ENCODE measurements at regions not wholly inside any gene's neighbourhood (a gene's known extent, or its start where the extent isn't known, plus 50 kb on each side); places are given as distances from the start of the nearest gene placed in this dataset.

GRCh38 chr15:47507221-47507985, 209.9 kb upstream of the SEMA6D start:
- H3K36me3 ChIP-seq (ENCODE audit: low read length), result no peaks in the 10 kb centered on the region
- H2AFZ ChIP-seq (ENCODE audit: low read depth, low read length, severe bottlenecking), result no peak overlapping the region
- no peaks in the 10 kb centered on the region for H3K79me2 ChIP-seq (ENCODE audit: insufficient read depth, low read length)
- H3K4me2 ChIP-seq (ENCODE audit: low read depth, low read length, poor library complexity, severe bottlenecking), result no peak overlapping the region
- no peaks in the 10 kb centered on the region for H3F3A ChIP-seq (ENCODE audit: insufficient read depth)
- H4K20me1 ChIP-seq (ENCODE audit: low read depth, low read length), result no peaks in the 10 kb centered on the region
- no peaks in the 10 kb centered on the region for H3K27me3 ChIP-seq (ENCODE audit: low read length)
- H3K9me2 ChIP-seq (replicated peaks; ENCODE audit: insufficient read depth, low read length), result no peaks in the 10 kb centered on the region
- H3K9me3 ChIP-seq (ENCODE audit: insufficient read depth, low read length), result no peaks in the 10 kb centered on the region
- no peak for TF ChIP-seq EZH2phosphoT487 (conservative IDR thresholded peaks at IDR 0.05; ENCODE audit: low read length)
- no peak for TF ChIP-seq CTCF (IDR thresholded peaks at IDR 0.05; ENCODE audit: insufficient read depth, low read length, poor library complexity, severe bottlenecking)
- H3K27ac ChIP-seq (ENCODE audit: low read depth, low read length), result no peak overlapping the region
- H3K9ac ChIP-seq (ENCODE audit: low read length), result no peak overlapping the region
- H3K4me3 ChIP-seq (ENCODE audit: insufficient read depth, low read length, poor library complexity, severe bottlenecking), result no peak overlapping the region

- no peak overlapping the region for H3K4me2 ChIP-seq (ENCODE audit: low read depth, low read length, poor library complexity, severe bottlenecking)
- no peaks in the 10 kb centered on the region for H3K9me2 ChIP-seq (replicated peaks; ENCODE audit: insufficient read depth, low read length)
- no peaks in the 10 kb centered on the region for H3F3A ChIP-seq (ENCODE audit: insufficient read depth)
- TF ChIP-seq EZH2phosphoT487 (conservative IDR thresholded peaks at IDR 0.05; ENCODE audit: low read length) (no peak), CTCF (IDR thresholded peaks at IDR 0.05; ENCODE audit: insufficient read depth, low read length, poor library complexity, severe bottlenecking) (no peak)
- no peaks in the 10 kb centered on the region for H3K9me3 ChIP-seq (ENCODE audit: insufficient read depth, low read length)
- no peaks in the 10 kb centered on the region for H3K36me3 ChIP-seq (ENCODE audit: low read length)
- no peaks in the 10 kb centered on the region for H3K79me2 ChIP-seq (ENCODE audit: insufficient read depth, low read length)
- H3K27ac ChIP-seq (ENCODE audit: low read depth, low read length), result no peak overlapping the region
- no peak overlapping the region for H2AFZ ChIP-seq (ENCODE audit: low read depth, low read length, severe bottlenecking)
- no peak overlapping the region for H3K9ac ChIP-seq (ENCODE audit: low read length)
- H3K4me3 ChIP-seq (ENCODE audit: insufficient read depth, low read length, poor library complexity, severe bottlenecking), result no peak overlapping the region
- H3K27me3 ChIP-seq (ENCODE audit: low read length), result no peaks in the 10 kb centered on the region
- no peaks in the 10 kb centered on the region for H4K20me1 ChIP-seq (ENCODE audit: low read depth, low read length)
Observed at GRCh38 chr15:47511261-47511660, 206.0 kb upstream of the SEMA6D start.

- Histone ChIP-seq H3K36me3 (ENCODE audit: low read length) (no peaks in the 10 kb centered on the region), H2AFZ (ENCODE audit: low read depth, low read length, severe bottlenecking) (no peak overlapping the region), H3K27me3 (ENCODE audit: low read length) (no peaks in the 10 kb centered on the region), H3K79me2 (ENCODE audit: insufficient read depth, low read length) (no peaks in the 10 kb centered on the region), H3K9ac (ENCODE audit: low read length) (no peak overlapping the region), H3K9me2 (replicated peaks; ENCODE audit: insufficient read depth, low read length) (no peaks in the 10 kb centered on the region), H4K20me1 (ENCODE audit: low read depth, low read length) (no peaks in the 10 kb centered on the region), H3K27ac (ENCODE audit: low read depth, low read length) (no peak overlapping the region), H3K4me3 (ENCODE audit: insufficient read depth, low read length, poor library complexity, severe bottlenecking) (no peak overlapping the region), H3K4me2 (ENCODE audit: low read depth, low read length, poor library complexity, severe bottlenecking) (no peak overlapping the region), H3K9me3 (ENCODE audit: insufficient read depth, low read length) (no peaks in the 10 kb centered on the region), H3F3A (ENCODE audit: insufficient read depth) (no peaks in the 10 kb centered on the region)
- no peak for TF ChIP-seq EZH2phosphoT487 (conservative IDR thresholded peaks at IDR 0.05; ENCODE audit: low read length)
- TF ChIP-seq CTCF (IDR thresholded peaks at IDR 0.05; ENCODE audit: insufficient read depth, low read length, poor library complexity, severe bottlenecking), result no peak
Observed at GRCh38 chr15:47513471-47513870, 203.8 kb upstream of the SEMA6D start.

Measured in SU-DHL-6 (cell line).